ENCODE measurements at regions not wholly inside any gene's neighbourhood (a gene's known extent, or its start where the extent isn't known, plus 50 kb on each side); places are given as distances from the start of the nearest gene placed in this dataset.

DNA sequence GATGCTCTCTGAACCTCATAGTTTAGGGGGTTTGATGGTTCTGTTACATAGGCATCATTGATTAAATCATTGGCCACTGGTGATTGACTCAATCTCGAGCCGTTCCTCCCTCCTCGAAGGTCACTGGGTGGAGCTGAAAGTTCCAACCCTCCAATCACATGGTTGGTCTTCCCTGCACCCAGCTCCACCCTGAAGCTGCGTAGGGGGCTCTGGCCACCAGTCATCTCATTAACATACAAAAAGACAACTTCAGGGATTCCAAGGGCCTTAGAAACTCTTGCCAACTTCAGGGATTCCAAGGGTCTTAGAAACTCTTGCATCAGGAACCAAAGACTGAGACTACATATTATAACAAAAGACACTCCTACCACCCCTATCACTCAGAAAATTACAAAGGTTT, 306.5 kb upstream of the TNRC6C start:
- no peak for DNase-seq

DNA sequence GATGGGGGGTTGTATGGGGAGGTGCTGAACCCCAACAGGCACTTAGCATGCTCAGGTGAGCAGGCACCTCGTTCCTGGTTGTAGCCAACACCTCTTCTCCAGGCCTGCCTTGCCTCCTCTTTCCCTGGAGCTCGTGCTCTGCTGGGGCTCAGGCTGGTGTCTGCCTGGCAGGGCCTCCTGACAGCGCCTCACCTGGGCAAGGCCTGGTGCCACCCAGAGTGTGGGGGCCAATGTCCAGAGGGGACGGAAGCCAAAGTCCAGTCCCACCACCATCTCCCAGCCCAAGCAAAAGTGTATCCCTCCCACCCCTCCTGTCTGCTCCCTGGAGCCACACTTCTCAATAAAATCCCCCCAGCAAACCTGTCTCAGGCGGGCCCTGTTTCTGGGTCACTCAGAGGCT, 304.2 kb upstream of the TNRC6C start:
- no peak for DNase-seq

DNA sequence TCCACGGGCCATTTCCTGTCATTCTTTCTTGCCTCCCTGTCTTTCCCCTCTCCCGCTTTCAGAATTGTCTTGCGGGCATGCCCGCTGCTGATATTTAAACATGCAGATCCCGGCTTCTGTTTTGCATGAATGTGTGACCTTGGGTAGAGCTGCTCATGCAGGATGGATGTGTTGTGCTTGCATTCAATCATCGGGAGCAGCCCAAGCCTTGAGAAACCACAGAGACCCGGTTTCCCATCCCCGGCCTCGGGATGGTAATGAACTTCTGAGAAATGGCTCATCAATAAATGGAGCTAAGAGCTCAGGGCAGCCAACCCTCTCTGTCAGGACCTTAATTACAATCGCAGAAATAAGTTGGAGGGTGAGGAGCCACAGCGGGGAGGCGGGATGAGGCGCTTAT, 303.7 kb upstream of the TNRC6C start:
- DNase-seq: no peak

DNA sequence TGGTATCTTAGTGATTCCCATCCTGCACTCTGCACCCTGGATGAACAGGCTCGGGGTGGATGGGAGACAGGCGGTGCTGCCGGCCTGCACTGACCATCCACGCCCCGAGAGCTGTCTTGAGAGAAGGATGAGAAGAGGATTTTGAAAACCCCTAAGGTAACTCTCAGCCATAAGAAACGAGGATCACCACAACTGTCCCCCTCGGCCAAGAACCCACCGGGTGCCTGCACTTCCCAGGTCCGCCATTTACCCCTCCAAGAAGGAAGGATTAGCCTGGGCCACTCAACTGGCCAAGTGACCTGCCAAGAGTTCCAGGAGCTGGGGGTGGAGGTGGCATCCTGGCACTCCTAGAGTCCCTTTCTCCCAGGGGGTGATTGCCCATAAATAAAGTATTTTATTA, 302.4 kb upstream of the TNRC6C start:
- no peak for DNase-seq

DNA sequence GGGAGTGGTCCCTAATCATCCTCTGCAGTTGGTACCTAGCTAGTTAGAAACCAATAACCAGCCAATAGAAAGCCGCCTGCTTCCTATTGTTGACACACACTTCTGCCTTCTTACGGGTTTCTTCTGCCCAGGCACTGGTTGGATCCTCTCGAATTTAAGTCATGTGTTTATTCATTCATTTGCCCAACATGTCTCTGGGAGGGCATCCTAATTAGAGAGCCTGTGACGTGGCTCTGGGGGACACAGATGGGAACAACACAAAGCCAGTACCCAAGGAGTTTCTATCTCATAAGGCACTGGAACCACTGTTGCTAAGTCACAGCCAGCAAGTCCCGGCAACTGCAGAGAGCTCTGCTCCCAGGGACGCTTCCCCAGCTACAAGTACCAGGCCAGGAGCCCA, 300.7 kb upstream of the TNRC6C start:
- DNase-seq: no peak

DNA sequence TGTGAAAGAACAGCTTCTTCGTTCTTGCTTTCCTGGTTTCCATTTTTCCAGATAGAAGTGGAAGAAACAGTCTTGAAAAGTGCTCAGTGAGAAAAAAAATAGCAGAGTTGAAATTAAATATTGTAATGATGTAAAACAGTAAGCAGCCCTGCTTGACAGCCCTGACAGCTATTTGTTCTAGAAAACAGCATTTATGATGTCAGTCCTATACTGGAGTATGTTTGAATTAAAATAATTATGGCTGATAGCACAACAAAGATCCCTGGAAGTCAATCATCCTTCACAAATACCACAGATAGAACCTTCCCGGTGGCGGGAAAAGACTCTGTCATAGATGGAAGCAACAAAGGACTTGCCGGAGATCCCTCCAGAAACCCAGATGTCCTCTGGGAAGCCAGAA, 298.0 kb upstream of the TNRC6C start:
- DNase-seq: no peak

DNA sequence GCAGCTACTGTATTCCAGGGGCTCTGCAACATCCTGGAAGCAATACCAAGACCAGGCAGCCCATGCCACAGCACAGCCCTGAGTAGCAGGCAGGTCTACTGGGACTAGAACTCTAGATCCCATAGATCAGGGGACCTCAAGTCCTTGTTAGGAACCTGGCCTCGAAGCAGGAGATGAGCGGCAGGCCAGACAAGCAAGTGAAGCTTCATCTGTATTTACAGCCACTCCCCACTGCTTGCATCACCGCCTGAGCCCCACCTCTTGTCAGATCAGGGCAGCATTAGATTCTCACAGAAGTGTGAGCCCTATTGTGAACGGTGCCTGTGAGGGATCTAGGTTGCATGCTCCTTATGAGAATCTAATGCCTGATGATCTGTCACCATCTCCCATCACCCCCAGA, 295.7 kb upstream of the TNRC6C start:
- DNase-seq: no peak

DNA sequence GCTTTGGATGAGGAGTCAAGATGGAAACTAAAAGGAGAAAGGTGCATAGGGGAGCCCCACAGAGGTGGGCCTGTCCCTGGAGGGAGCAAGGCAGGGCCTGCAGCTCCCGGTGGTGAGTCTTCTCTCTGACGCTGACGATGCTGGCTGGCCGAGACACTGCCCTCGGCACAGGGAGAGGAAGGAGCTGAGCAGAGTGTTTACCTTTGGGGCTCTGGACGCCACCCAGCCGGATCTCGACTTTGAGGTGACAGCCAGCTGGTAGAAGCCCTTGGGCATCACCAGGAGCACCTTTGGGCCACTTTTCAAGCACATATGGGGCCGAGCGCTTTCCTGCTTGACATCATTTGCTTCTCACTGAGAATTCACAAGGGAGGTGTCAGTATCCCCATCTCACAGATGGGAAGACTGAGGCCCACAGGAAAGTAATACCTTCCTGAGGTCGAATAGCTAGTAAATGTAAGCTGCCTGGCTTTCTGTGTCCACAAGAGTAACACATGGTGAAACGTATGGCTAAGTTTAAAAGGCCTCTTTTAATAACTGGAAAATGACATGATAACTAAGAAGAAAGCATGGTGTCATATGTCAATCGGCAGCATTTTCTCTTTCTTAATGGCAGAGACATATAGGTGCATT, 294.3 kb upstream of the TNRC6C start:
- no peak for DNase-seq

DNA sequence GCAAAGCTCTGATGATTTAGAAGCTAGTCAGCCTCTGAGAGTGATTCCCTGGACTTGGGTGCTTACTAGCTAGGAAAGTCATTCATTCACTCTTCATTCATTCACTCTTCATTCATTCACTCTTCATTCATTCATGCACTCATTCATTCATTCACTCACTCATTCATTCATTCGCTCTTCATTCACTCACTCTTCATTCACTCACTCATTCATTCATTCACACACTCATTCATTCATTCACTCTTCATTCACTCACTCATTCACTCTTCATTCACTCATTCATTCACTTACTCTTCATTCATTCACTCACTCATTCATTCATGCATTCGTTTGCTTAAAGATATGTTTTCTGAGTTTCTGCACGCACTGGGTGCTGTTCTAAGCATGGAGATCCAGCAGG, 292.7 kb upstream of the TNRC6C start:
- DNase-seq: no peak

DNA sequence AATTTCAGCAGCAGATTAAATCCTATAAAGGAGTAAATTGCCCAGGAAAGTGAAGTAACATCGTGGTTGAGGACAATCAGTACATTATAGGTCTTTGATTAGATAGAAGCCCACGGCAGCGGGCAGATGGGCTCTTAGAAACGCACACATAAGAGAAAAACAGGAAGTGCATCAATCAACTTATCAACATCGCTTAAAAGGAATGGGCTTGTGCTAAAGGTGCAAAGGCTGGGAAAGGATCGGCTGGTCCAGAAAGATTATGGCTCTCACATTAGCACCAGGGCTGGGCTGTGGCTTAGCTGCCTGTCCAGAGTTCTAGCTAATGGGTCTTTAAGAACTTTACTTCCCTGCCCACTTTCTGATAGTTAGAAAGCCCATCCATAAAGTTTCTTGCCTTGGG, 292.0 kb upstream of the TNRC6C start:
- no peak for DNase-seq

DNA sequence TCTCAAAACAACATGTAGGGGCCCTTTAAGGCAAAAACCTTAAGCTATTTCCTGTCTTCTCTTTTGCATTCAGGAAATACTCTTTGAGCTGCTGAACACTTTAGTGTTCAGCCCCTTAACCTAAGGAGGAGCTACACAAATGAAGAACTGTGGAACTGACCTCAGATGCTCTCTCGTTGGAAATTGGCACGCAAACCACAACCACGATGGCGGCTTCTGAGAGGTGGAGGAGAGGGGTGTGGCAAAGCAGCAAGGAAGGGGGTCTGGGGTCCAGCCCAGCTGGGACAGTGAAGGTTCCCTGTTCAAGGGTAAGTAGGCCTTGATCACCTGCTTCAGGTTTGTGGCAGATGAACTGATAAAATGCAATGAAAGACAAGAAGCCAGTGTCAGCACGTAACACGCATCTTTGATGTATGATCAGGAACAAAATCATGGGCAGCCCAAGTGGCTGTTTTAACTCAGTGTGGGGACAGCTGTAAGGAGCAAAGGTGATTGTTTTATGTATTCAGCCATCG, 291.6 kb upstream of the TNRC6C start:
- DNase-seq: no peak

DNA sequence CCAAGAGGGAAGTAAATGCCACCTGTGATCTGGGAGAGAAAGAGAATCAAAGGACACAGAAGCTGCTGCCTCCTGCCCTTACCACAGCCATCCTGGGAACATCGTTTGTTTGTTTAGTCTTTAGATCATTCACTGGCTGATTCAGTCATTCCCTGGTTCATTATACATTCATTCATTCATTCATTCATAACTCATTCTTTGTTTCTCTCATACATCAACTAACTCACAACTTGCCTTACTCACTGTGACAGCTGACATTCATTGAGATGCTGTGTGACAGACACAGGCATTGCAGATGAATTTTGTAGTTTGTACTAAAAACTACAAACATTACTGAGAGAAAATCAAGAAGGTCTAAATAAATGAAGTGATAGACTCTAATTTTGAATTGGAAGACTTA, 291.0 kb upstream of the TNRC6C start:
- DNase-seq: no peak

DNA sequence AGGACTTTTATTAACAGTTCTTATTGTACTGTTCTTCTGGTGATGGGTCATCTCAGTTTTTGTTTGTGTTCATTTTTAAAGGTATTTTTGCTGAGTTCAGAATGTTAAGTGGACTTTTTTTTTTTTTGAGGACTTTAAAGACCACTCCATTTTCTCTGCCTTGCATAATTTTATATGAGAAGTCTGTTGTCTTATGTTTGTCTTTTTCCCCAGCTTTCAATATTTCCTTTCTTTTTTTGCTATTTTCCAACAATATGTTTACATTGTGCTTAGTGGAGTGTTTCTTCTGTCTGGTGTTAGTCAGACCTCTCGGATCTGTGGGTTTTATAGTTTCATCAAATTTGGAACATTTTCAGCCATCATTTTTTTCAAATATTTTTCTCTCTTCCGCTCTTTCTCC, 290.0 kb upstream of the TNRC6C start:
- no peak for DNase-seq

DNA sequence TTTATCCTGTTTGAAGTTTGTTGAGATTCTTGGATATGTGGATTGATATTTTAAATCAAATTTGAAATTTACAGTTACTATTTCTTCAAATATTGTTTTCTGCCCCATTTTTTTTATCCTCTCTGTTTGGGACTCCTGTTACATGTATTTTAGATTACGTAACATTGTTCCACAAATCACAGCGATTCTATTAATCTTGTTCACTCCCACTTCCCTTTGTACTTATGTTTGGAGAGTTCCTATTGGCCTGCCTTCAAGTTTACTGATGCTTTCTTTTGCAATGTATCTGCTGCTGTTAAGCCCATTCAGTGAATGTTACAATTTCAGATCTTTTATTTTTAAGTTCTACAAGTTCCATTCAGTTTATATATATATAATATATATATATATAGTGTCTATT, 288.3 kb upstream of the TNRC6C start:
- no peak for DNase-seq

DNA sequence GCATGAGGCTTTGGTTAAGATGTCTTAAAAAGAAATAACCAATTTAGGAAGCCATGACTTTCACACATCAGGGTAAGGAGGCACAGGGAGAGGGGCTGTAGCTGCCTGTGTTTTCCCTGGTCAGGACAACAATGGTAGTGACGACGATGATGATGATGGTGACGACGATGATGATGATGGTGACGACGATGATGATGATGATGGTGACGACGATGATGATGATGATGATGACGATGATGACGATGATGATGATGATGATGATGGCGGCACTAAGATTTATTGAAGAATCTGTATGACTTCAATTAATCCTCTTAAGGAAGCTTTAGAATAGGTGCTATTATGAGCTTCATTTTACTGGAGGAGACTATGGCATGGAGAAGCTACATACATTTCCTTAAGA, 284.1 kb upstream of the TNRC6C start:
- DNase-seq: no peak

DNA sequence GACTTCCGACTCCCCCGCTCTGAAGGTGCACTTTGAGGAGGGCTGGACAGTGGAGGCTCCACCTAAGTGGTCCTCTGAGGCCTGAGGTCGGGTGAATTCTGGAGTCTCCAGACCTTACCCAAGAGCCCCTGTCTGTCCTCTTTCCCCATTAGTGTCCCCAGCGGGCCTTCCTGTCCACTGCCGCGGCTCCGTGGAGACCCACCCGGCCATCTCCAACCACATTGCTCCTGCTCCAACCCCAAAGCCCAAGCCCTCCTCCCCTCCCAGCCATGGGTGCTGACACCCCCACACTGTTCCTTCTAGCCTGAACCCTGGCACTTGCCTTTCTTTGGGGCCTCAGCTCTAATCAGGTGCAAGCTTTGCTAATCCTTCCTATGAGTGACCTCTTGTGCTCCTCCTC, 283.1 kb upstream of the TNRC6C start:
- no peak for DNase-seq

DNA sequence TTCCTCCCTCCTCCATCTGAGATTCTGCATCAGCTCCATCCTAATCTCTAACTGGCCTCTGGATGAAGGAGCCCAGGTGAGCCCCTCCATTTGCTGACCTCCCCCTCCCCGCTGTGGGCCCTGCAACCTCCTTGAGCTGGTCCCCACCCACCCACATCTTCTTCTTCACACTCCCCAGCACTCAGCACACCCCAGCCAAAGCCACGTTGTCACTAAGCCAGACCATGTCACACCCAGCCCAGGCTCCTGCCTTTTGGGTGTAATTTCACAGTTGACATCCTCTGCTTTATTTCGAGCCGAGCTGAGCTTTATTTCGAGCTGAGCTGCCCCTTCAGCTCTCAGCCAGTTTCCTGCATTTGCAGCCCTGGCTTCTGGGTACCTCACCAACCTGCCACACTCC, 282.7 kb upstream of the TNRC6C start:
- no peak for DNase-seq

DNA sequence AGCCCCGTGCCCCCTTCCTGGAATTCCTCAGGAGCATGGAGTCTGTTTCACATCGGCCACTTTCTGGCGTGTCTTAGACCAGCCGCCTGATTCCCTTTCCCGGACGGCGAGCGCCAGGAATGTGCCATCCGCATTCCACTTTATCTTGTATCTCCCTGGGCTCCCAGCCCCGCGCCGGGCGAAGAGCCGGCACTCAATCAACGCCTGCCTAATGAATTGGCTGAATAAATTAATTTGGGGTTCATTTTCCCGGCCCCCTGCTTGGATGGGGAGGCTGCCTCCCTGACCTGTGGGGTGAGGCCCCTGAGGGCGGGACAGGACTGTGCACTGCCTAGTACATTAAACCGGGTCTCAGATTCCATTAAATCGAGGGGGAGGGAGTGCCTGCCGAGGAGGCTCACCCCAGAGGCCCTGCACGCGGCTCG, 282.3 kb upstream of the TNRC6C start:
- DNase-seq: no peak

DNA sequence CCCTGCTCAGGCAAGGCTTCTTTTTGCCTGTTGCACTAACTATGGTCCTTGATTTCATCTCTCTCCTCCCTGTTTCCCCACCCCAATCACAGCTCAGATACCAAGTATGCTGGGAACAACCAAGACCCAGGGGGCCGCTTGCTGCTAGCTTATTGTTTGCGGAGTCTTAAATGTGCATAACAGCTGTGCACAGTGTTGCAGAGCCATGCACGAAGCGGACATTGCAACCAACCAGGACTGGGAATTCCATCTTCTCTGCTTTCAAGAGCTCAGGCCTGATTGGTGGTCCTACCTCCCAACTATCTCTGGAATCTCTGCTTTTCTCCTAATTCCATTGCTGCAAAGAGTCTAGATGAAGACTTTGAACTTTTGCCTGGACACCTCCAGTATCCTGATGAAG, 281.3 kb upstream of the TNRC6C start:
- peak; percentile 74 for DNase-seq

DNA sequence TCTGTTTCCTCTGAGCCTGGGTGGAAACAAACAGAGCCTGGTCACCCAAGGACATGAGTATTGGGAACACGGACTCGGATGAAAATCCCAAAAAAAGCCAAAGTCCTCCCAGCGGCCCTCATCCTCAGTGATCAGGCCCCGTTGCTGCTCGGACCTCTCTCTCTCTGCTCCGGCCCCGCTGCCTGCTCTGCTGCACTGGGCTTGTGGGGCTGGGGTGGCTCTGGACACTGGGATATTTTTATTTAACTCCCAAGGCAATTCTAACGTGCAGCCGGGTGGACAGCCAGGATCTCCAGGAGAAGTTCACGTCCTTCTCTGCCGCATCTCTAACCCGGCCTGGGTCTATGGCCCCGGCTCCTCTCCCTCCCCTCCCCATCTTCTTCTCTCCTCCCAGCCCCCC, 280.9 kb upstream of the TNRC6C start:
- DNase-seq: no peak

DNA sequence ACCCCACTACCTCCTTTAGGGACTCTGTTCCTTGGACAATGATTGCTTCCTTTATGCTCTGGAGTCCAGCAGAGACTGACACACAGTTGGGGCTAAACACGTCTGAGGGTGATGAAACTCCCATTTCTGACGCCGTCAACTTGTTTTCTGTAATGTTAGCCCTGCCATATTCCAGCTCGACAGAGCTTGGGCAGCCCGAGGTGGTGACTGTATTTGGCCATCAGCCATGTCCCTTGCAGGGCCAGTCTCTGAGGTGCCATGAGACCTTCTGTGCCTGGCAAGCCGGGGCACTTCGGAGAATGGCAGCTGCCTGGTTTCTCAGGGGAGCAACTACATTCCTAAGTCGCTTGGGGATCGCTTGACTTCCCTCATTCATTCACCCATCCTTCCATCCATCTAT, 278.9 kb upstream of the TNRC6C start:
- no peak for DNase-seq

DNA sequence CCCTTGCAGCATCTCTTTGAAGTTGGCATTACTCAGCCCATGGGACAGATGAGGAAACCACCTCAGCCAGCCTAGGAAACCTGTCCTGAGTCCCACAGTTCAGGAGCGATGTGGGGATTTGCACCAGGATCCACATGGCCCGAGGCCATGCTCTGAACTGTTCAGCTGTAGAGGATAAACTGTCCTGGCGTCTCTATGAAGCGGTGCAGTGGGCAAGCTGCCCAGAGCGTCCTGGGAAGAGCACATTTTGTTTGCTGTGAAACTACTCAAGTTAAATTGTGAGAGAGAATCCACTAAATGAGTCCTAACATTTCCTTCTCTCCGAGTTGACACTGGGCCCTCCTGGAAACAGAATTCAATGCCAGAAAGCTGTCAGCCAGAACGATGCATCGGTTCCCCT, 276.6 kb upstream of the TNRC6C start:
- DNase-seq: peak; percentile 95

DNA sequence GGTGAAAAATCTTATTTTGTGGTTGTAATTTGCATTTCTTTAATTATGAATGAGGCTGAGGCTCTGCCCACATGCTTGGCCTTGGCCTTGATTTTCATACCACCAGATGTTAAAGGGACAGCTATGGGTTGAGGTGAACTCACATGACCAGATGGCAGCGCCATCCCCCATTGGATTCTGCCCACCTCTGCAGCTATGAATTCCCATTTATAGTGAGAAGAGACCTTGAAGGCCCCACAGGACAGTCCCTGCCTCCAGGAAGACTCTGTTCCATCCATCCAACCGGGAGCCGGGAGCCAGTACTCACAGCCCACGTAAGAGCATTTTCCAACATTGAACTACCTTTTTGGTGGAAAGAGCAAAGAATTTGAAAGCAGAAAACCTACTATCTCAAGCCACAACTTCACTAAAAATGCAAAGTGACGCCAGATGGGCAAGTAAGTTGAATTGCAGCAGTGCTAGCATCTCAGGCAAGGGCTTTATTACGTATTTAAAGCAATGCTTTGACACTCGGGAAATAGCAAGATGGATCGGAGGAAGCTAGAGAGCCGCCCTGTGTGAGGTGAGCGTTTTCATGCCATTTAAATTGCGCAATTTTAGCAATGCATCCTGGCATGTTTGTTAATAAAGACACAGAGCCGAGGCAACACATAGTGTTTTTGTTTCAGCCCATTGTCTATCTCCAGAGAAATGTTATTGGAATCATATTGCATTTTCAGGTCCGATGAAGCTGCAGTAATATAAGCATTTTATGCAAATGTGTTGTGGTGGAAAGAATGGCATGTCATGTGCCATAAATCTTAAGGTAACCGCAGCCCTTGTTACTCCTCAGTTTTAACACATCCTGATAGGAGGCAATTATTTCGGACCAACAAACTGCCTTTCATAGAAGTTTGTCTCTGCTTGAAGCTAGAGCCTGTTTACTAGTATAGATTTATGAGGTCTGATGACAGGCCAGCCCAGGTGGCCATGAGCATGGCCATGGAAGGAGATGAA, 273.4 kb upstream of the TNRC6C start:
- DNase-seq: no peak
